Fibroblast of skin of right quadriceps (primary cell): ENCODE measurements at regions not wholly inside any gene's neighbourhood (a gene's known extent, or its start where the extent isn't known, plus 50 kb on each side); places are given as distances from the start of the nearest gene placed in this dataset.
"Not testable (repeated sequence)": the region's sequence is repeated elsewhere in the genome, so short reads cannot be mapped to it uniquely, and the experiment has no call there.

Source experiments
- DNase-seq: peaks from one replicate; pipeline ENCODE4 v3.0.0-alpha.2; 2013

DNA sequence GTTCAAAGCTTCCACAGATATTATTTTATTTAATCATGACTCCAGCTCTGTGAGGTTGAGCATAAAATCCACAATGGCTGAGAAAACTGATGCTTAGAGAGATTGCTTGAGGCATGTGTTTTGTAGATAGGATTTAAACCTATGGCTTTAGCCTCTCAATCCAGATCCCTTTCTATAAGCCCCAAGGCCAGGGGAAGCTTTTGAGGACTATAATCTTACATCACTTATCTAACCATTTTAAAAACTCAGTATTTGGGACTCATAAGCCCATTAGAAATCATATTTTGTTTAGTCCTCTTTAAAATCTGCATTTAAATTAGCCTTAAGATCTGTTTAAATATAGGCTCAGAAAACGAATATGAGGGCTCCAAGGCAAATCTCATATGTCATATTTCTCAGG, 135.4 kb upstream of the SERPINE2 start:
- no peak for DNase-seq

DNA sequence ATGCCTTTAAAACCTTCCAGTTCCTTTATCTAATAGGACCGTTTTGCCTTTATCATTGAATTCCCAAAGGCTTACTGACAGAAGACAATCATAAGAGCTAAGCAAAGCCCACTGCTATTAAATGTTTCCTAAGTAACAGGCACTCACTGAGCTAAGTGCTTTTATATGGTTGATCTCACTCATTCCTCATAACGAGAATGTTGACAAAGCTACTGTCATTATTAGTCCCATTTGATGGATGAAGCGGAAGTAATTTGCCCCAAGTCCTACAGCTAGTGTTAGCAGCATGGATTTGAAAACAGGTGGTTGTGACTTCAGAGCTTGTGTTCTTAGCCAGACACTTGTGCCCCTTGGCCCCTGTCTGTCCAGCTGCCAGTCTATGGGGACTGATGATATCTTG, 134.8 kb upstream of the SERPINE2 start:
- DNase-seq = no peak

DNA sequence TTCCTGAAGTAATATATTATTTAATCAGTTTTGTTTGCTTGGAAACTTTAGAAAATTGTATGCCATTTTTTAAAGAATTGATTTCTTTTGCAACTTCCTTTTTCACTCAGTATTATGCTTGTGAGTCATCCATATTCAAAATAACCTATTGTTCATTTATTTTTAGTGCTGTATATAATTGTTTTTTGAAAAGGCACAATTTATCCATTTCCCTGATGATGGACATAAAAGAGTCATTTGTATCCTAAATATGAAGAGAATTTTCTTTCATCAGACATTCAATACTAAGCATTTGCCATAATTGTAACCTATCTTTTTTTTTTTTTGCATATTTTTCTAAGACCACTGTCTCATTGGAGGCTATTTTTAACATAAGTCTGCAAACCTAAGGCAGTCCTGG, 134.1 kb upstream of the SERPINE2 start:
- no peak for DNase-seq

DNA sequence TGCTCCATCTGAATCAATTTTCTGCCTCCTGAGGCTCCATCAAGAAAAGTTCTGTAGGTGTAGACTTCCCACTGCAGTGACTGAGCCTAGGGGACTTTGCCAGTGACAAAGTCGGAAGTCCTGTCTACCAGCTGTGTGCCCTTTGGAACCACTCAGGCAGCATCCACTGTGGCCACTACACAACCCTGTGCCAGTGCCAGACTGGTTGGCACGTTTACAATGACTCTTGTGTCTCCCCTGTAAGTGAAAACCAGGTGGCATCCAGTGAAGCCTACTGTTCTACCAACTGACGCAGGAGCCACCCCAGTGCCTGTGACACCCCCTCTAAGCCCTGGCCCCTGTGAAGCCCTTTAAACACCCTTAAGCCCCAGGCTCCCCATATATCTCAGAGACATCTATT, 132.1 kb upstream of the SERPINE2 start:
- DNase-seq = no peak

DNA sequence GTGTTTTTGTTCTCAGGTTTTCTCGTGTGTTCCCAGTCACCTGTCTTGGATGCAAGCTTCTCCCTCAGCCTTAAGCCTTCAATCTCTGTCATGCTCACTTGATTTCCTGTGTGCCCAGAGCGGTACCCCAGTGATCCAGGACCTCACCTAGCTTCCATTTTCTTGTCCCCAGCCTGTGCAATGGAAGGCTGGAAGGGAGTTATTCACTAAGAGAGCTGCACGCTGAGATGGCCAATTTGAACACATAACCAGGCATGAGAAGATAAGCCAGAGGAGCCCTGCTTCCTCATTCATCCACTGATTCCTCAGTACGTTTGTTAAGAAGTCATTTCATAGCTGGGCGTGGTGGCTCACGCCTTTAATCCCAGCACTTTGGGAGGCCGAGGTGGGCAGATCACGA, 130.8 kb upstream of the SERPINE2 start:
- DNase-seq = no peak

DNA sequence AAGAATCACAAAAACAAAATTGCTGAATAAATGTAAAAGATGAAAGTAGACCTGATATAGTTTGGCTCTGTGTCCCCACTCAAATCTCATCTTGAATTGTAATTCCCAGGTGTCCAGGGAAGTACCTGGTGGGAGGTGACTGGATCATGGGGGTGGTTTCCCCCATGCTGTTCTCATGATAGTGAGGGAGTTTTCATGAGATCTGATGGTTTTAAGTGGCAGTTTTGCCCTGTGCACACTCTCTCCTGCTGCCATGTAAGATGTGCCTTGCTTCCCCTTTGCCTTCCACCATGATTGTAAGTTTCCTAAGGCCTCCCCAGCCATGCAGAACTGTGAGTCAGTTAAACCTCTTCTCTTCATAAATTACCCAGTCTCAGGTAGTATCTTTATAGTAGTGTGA, 128.7 kb upstream of the SERPINE2 start:
- DNase-seq = not testable (repeated sequence)

DNA sequence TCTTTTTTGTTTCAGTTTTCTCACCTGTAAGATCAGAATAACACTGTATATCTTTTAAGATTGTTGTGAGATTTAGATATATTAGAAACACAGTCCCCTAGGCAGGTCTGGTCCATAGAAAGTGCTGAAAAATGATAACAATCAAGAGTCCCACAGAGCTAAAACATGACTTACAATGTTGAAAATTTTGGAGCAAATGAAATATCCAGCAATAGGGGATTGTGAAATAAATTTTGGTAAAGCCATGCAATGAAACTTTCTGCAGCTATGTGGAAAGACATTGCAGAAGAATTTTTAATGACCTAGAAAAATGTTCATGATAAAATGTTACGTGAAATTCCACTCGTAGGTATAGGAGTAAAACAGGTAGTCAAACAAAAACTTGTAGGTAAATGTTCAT, 127.6 kb upstream of the SERPINE2 start:
- DNase-seq = peak; percentile 60

DNA sequence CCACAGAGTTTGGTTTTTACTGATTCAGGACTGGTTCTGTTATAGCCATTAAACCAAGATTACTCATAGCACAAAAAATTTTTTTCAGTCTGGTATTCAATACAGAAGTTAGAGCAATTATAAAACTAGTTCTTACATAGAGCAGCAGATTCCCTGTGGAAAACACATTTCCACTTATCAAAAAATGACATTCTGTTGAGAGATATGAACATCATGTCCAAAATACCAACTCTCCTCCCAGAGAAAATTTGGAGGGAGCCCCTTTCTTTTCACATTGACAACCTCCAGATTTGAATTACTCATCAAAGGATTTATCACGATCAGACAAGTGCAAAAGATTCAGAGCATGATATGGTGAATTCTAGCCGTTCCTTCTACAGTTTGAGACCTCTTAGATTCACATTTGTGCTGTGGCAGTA, 126.8 kb upstream of the SERPINE2 start:
- peak; percentile 92 for DNase-seq

DNA sequence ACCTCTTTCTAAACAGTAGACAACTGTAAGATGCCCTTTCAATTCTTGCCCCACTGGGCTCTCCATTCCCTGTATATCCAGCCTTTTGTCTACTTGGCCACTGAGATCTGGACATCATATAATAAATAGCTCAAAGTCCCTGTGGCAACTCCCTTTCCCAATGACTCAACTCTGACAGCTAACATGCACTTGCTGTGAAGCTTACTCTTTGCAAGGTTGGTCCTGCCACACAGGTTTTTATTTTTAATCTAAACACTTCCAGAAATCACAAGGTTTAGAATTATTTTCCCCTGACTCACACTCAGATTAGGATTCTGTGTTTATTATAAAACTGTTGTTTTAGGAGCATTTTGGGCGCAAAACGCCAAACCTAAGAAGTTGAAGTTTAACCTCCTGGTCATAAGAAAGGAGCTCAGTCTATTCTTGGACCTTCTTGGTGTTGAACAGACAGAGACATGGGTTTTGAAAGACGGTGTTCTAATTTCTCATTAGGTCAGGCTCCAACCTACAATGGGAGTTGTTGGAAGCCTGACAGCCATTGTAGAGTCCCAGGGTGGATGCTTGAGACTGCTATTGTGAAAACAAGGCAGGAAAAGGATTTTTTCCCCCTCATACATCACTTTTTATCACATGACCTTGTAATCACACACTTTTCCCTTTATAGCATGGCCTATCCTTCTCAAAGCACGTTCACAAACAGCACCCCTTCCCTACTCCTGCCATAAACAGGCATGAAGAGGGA, 124.7 kb upstream of the SERPINE2 start:
- peak; percentile 32 for DNase-seq

DNA sequence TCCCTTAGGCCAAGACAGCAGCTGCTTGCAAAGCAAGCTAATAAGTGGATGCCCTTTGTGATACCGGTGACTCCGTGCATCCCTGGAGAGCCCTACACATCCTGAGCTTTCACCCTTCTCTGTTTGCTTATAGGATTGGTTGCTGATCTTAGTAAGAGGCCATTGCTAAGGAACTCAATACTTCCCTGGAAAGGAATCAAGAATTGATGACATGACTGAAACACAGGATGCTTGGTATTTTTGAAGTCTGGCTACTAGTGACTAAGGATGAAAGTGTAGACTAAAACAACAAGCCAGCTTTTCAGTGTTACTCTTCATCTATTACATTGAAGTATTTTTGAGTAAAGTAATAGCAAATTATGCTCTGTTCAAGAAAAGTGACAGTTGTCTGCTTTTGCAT, 123.0 kb upstream of the SERPINE2 start:
- peak; percentile 80 for DNase-seq

DNA sequence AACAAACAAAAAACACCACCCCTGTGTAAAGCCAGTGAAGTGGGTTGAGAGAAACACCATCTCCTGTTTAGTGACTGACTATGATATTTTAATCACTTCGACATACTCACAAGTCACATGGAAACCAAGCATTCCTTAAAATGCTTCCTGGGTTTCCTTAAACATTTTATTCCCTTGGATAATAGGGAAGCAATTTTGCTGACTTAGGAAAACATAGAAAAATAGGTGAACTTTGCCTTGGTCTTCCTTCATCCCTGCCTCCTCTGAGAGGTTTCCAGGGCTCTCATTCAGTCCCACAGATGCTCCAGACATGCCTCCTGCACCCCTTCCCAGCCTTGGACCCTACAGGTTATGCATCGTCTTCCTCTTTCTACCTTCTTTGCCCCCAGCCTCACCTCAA, 122.6 kb upstream of the SERPINE2 start:
- no peak for DNase-seq

DNA sequence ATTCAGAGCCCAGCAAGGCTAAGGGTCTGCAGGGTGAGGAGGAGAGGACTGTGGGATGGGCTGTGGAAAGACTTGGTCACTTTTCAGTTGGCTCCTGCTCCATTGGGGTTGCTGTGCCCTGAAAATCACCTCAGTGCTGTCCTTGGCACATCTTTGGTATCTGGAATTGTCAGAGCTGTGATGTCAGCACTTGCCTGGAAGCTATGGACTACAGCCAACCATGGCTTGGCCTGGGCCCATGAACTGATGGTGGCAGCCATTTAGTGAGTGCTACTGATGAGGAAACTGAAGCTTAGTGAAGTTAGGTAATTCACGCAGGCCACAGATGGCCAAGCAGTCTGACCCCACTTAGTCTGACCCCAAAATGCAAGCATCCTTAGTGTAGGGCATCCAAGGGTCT, 121.8 kb upstream of the SERPINE2 start:
- DNase-seq = peak; percentile 49

DNA sequence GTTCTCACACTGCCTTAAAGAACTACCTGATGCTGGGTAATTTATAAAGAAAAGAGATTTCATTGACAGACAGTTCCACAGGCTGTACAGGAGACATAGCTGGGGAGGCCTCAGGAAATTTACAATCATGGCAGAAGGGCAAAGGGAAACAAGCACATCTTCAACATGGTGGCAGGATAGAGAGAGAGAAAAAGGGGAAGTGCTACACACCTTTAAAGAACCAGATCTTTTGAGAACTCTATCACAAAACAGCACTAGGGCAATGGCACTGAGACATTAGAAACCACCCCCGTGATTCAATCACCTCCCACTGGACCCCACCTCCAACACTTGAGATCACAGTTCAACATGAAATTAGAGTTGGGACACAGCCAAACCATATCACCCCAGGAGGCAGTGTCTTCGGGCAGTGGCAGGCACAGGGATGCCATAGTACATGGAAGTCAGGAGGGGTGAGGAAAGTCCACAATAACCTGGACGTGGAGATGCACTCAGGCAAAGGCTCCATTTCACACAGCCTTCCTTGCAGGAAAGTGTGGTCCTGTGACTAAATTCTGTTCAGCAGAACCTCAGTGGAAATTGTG, 120.4 kb upstream of the SERPINE2 start:
- no peak for DNase-seq

DNA sequence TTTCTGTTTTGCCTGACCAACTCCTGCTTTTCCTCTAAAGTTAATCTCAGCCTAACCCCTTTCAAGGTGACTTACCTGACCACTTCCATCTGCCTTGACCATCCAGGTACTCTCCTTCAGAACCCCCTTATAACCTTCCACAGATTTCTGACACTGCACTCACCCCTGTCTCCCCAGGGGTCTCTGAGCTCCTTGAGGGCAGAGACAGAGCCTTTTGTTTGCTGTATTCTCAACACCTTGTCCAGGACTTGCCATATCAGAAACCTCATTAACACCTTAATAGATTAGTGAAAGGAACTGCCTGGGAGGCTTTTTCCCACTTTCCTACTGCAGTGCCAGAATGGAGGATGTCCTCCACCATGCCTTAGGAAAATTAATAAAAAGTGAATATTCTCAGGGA, 119.7 kb upstream of the SERPINE2 start:
- no peak for DNase-seq

DNA sequence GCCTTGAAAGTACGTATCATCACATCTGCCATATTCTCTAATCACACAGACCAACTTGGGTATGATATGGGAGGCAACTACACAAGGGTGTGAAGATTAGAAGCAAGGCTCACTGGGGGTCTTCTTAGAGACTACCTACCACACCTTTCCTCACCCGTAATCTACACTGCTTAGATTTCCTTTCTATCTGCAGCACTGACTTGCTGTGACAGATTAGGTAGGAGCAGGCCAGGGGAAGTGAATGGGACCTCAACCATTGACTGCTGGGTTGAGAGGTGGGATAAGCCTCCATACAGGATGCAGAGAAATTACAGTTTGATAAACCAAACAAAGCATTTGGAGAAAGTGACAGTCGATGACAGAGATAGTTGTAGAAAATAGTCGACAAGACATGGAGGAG, 119.0 kb upstream of the SERPINE2 start:
- no peak for DNase-seq

DNA sequence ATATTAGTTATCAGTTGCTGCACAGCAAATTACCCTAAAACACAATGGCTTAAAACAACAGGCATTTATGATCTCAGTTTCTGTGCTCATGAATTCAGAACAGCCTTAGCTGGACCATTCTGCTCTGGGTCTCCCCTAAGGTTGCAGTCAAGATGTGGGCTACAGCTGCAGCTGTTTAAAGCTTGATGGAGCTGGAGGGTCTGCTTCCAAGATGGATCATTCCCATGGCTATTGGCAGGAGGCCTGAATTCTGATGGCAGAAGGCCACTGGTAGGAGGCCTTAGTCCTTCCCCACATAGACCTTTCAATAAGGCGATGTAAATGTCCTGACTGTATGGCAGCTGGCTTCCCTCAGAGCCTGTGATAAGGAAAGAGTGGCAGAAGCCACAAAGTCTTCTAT, 118.6 kb upstream of the SERPINE2 start:
- no peak for DNase-seq

DNA sequence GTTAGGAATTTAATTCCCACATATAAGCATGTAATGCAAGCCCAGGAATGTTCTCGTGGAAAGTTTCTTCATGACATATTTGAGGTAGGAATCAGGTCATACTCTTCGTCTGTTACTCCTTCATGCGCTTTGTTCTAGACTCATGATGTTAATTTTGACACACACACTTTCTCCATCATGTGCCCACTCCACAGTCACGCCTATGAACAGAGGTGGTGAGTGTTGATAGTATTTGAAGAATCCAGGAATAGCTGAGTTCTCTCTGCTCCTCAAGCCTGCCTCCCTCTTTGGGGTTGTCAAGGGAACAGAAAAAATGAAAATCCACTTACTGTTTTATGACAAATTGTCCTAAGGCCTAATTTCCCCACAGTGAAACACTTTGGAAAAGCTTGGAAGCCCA, 117.3 kb upstream of the SERPINE2 start:
- no peak for DNase-seq

DNA sequence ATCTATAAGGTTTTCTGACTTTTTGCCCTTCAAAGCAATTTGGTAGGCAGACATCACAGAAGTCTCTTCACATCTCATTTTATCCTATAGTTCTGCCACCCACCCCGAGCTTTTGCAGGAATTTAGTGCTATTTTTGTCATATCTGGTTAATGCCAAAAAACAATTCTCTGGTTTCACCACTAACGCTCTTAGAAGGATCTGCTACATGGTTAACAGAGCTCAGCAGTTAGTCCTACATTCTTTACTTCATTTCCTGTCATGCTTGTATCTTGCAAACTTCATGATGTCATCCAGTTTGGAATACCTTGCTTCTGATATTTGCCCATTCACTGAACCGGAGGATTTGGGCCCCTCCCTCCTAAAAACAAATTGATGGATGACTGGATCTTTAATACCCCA, 116.8 kb upstream of the SERPINE2 start:
- peak; percentile 72 for DNase-seq

DNA sequence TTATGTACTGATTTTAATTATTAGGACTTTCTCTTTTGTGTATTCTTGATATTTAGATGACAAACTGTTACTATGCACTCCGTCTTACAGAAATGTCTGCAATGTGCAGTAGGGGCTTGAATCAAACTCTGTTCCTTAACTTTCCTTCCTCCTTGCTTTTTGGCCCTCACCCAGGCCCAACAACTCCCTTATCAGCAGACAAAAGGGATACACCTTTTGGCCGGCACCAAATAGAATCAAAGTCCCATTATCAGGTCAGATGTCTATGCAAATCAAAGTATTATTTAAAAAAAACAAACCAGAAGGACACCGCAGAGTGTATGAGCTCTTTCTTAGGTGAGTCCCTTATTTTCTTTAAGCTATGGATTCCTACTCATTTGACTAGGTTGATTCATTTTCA, 116.3 kb upstream of the SERPINE2 start:
- DNase-seq = no peak

DNA sequence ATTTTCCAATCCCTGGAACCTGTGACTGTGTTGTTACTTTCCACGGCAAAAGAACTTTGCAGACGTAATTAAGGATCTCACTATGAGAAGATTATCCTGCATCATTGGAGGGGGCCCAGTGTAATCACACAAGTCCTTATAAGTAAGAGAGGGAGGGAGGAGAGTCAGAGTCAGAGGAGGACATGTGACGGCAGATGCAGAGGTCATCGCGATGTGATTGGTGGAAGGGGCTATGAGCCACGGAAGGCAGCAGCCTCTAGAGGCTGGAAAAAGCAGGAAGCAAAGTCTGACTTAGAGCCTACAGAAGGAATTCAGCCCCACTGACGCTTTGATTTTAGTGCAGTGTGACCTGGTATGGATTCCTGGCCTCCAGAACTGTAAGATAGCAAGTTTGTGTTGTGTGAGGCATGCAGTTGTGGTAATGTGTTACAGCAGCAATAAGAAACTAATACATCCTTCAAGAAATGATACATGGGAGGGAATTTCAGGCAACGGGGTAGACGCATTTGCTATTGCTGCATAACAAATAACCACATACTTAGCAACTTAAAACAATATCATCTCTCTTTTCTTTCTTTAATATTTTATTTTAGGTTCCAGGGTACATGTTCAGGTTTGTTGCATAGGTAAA, 112.7 kb upstream of the SERPINE2 start:
- DNase-seq = no peak

DNA sequence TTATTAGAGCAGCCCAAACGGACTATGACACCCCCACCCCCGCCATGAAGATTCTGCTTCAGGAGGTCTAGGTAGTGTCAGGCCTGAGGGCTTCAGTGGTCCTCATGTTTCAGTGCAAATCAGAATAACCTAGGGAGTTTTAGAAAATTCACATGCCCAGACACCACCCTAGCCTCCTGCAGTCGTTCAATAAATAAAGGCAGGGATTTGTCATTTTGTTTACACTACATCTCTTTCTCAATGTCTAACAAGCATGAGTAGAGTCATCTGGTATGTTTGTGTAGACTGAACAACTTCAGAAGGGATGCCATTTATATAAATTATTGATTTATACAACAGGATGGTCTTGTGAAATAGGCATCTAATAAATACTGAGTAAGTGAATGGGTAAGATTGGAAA, 112.1 kb upstream of the SERPINE2 start:
- DNase-seq = peak; percentile 69

DNA sequence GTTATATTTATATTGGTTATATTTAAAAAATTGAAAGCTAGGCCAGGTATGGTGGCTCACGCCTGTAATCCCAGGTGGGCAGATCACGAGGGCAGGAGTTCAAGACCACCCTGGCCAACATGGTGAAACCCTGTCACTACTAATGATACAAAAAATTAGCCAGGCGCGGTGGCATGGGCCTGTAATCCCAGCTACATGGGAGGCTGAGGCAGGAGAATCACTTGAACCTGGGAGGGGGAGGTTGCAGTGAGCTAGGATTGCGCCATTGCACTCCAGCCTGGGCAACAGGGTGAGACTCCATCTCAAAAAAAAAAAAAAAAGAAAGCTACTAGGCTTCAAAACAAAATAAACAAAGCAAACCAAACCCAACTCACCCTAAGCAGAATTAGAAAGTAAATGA, 109.0 kb upstream of the SERPINE2 start:
- not testable (repeated sequence) for DNase-seq

DNA sequence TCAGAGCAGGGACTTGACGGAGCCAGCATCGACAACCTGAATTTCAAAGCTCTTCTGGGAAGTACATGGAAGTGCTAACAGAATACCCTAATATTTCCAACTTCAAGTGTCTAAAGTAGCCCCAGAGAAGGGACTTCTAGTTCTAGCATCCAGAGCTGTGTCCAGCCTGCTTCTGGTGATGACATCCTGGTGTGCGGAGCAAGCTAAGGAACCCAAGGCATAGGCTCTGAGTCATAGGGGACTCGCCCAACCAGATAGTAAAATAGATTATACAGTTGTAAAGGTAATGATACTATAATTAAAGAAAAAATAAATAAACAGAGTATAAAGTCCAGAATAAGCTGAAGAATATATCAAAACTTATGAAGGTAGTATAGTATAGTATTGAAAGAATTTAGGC, 108.1 kb upstream of the SERPINE2 start:
- DNase-seq = no peak

DNA sequence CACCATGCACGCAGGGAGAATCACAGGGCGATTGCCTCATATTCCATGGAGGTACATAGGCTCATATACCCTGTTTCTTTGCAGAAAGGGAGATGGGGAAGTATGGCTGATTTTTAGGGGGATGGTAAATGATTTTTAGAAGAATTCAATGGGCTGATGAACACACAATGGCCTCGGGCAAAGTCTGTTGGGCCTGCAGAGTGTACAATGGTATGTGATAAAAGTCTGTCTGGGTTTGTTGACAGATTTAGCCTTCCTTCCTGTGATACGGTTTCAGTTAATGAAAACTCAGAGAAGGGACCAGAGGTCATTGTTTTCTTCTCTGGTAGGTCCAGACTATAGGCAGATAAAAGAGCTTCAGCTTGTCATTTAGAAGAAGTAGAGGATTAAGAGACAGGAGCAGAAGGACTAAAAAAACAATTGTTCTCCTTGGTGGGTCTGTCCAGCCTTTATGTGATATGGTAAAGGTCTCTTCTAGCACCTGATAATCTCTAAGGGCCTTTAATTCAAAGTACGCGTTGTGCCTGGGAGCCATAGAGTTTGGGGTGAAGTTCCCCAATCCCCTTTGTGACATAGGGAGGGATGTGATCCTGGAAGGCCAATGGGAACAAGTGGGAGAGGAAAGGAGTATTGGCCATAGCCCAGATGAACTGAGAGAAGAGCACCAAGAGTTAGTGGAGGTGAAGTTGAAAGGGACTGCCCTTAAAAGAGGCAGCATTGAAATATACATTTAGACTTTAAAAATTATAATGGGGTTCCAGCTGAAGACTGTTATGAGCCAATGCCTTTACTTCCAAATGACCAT, 107.5 kb upstream of the SERPINE2 start:
- no peak for DNase-seq
